ENCODE measurements at regions not wholly inside any gene's neighbourhood (a gene's known extent, or its start where the extent isn't known, plus 50 kb on each side); places are given as distances from the start of the nearest gene placed in this dataset.

DNA sequence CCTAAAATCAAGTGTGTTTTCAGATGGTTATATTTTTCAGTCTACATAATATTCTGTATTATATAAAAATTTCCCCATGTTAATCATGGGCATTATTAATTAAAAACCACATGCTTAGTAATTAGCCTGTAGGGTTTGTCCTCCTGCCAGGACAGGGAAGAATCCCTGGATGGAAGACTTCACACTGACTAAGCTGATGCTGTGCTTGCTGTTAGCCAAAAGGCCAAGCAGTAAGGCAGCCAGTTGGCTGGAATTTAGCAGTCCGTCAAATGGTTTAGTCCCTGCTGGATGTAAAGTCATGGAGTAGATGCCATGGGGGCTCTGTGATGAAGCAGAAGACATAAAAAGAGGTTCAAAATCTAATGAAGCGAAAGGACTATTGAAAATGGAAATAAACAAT lies 168.0 kb upstream of the OBI1 start:
- no peaks in the 10 kb centered on the region for H3K9me3 ChIP-seq (ENCODE audit: control insufficient read depth in 2 of 2, low read length in 2 of 2)
- H3K36me3 ChIP-seq (ENCODE audit: control insufficient read depth, insufficient read depth, low read length): no peaks in the 10 kb centered on the region
- H3K27ac ChIP-seq (ENCODE audit: insufficient read depth, low read length, poor library complexity, severe bottlenecking): no peak overlapping the region
- no peak overlapping the region for H3K27ac Mint-ChIP-seq
- peaks cover 0 to 2% (median 0%) of the 10 kb centered on the region in 7 donors for H3K9me3 Mint-ChIP-seq
- no peak for ATAC-seq (ENCODE audit: low read depth in 2 of 2)
- no peak for DNase-seq
- peaks cover 4% of the 10 kb centered on the region for H3K27me3 Mint-ChIP-seq
- no peak overlapping the region for H3K4me3 ChIP-seq (ENCODE audit: low read depth, low read length)
- no peak overlapping the region for H3K4me3 Mint-ChIP-seq
- no peaks in the 10 kb centered on the region for H3K27me3 ChIP-seq (ENCODE audit: control insufficient read depth, insufficient read depth, low read length)
- H3K4me1 Mint-ChIP-seq: no peaks in the 10 kb centered on the region
- no peaks in the 10 kb centered on the region for H3K4me1 ChIP-seq (ENCODE audit: control insufficient read depth, insufficient read depth, low read length, poor library complexity, severe bottlenecking)
- no peaks in the 10 kb centered on the region for H3K36me3 Mint-ChIP-seq

DNA sequence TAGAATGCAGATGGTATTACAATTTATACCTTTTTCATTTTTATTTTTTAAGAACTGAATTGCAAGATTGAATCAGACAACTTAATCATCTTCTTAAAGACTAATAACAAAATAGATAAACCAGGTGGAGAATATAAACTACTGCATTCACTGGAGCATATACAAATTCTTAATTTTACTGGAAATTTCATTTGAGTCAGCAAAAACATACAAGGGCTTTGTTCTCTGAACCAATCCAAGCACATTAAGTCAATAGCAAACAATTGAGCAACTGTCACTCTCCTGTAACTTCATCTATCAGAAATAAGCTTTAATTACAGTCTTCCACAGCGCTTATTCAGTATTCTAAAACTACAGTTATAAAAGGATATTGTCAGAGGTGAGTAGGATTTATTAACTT lies 167.4 kb upstream of the OBI1 start:
- H3K27me3 ChIP-seq (ENCODE audit: control insufficient read depth, insufficient read depth, low read length): no peaks in the 10 kb centered on the region
- Mint-ChIP-seq H3K36me3 (no peaks in the 10 kb centered on the region), H3K9me3 (peaks cover 0 to 2% (median 0%) of the 10 kb centered on the region in 7 donors), H3K4me1 (no peaks in the 10 kb centered on the region), H3K27me3 (peaks cover 4% of the 10 kb centered on the region), H3K4me3 (no peak overlapping the region), H3K27ac (no peak overlapping the region)
- no peak overlapping the region for H3K27ac ChIP-seq (ENCODE audit: insufficient read depth, low read length, poor library complexity, severe bottlenecking)
- no peaks in the 10 kb centered on the region for H3K4me1 ChIP-seq (ENCODE audit: control insufficient read depth, insufficient read depth, low read length, poor library complexity, severe bottlenecking)
- H3K36me3 ChIP-seq (ENCODE audit: control insufficient read depth, insufficient read depth, low read length): no peaks in the 10 kb centered on the region
- ATAC-seq (ENCODE audit: low read depth in 2 of 2) (no peak), DNase-seq (no peak)
- no peak overlapping the region for H3K4me3 ChIP-seq (ENCODE audit: low read depth, low read length)
- no peaks in the 10 kb centered on the region for H3K9me3 ChIP-seq (ENCODE audit: control insufficient read depth in 2 of 2, low read length in 2 of 2)

DNA sequence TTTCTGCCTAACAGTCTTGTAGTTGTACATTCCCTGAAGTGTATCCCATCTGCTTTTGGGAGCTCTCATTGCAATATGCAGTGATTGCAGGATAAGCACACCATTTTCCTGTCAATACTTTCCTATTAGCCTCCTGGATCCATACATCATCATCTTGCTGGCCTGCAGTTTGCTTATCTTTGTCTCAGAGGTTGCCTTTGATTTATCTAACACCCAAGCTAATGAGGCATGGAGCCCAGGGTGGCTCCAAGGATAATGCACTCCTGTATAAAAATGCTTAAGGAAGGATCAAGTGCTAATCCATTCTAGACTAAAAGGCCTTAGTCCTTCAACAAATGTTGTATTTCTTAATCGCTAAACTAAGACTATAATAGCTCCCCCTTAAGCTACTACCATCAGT lies 161.6 kb upstream of the OBI1 start:
- Mint-ChIP-seq H3K4me3 (no peak overlapping the region), H3K27ac (no peak overlapping the region), H3K36me3 (no peaks in the 10 kb centered on the region), H3K27me3 (no peaks in the 10 kb centered on the region), H3K4me1 (no peaks in the 10 kb centered on the region), H3K9me3 (peaks cover 0 to 2% (median 0%) of the 10 kb centered on the region in 7 donors)
- Histone ChIP-seq H3K36me3 (ENCODE audit: control insufficient read depth, insufficient read depth, low read length) (no peaks in the 10 kb centered on the region), H3K27ac (ENCODE audit: insufficient read depth, low read length, poor library complexity, severe bottlenecking) (no peak overlapping the region), H3K9me3 (ENCODE audit: control insufficient read depth in 2 of 2, low read length in 2 of 2) (no peaks in the 10 kb centered on the region), H3K4me3 (ENCODE audit: low read depth, low read length) (no peak overlapping the region), H3K27me3 (ENCODE audit: control insufficient read depth, insufficient read depth, low read length) (no peaks in the 10 kb centered on the region), H3K4me1 (ENCODE audit: control insufficient read depth, insufficient read depth, low read length, poor library complexity, severe bottlenecking) (no peaks in the 10 kb centered on the region)
- DNase-seq (no peak), ATAC-seq (ENCODE audit: low read depth in 2 of 2) (no peak)

DNA sequence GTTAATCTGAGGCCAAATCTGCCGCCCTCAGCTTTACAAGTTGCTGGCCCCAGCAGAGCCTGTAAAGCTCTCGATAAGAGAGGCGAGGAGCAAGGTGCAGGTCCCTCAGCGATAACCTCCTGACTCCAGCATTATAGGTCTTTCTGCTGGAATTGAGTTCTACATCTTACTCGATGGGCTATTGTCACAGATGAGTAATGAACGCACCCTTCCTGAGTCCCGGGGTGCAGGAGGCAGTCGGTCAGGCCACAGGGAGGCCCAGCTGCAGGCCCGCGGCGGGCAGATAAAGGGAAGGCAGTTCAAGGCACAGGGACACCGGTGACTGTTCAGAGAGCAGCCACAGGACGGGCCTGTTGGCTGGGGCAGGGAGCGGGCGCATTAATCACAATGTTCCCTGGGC lies 157.6 kb upstream of the OBI1 start:
- Histone ChIP-seq H3K4me3 (ENCODE audit: low read depth, low read length) (no peak overlapping the region), H3K36me3 (ENCODE audit: control insufficient read depth, insufficient read depth, low read length) (no peaks in the 10 kb centered on the region), H3K27ac (ENCODE audit: insufficient read depth, low read length, poor library complexity, severe bottlenecking) (no peak overlapping the region), H3K4me1 (ENCODE audit: control insufficient read depth, insufficient read depth, low read length, poor library complexity, severe bottlenecking) (no peaks in the 10 kb centered on the region), H3K9me3 (ENCODE audit: control insufficient read depth in 2 of 2, low read length in 2 of 2) (no peaks in the 10 kb centered on the region), H3K27me3 (ENCODE audit: control insufficient read depth, insufficient read depth, low read length) (no peaks in the 10 kb centered on the region)
- DNase-seq (no peak), ATAC-seq (ENCODE audit: low read depth in 2 of 2) (no peak)
- Mint-ChIP-seq H3K36me3 (no peaks in the 10 kb centered on the region), H3K4me3 (no peak overlapping the region), H3K27ac (no peak overlapping the region), H3K9me3 (no peaks in the 10 kb centered on the region), H3K27me3 (peaks cover 4% of the 10 kb centered on the region), H3K4me1 (no peaks in the 10 kb centered on the region)

DNA sequence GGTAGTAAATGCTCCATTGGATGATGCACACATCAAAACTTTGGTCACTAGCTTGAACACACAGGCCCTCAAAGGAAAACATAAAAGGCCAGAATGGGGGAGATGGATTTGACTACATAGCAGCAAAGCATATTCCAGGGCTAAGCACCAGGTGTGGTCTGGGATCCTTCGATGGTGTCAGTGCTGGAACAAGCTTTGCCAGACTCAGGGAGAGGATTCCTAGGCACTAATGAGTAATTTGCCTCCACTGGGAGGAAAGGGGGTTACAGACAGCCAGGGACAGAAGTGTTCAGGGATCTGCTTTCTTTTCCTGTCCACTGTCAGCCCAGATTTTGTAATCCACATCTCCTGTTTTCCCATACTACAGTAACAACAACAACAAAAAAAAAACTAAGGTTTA lies 157.2 kb upstream of the OBI1 start:
- peaks cover 8% of the 10 kb centered on the region for H3K27me3 Mint-ChIP-seq
- ATAC-seq (ENCODE audit: low read depth in 2 of 2) (no peak), DNase-seq (no peak)
- no peak overlapping the region for H3K27ac Mint-ChIP-seq
- Histone ChIP-seq H3K4me1 (ENCODE audit: control insufficient read depth, insufficient read depth, low read length, poor library complexity, severe bottlenecking) (no peaks in the 10 kb centered on the region), H3K4me3 (ENCODE audit: low read depth, low read length) (no peak overlapping the region), H3K27ac (ENCODE audit: insufficient read depth, low read length, poor library complexity, severe bottlenecking) (no peak overlapping the region), H3K36me3 (ENCODE audit: control insufficient read depth, insufficient read depth, low read length) (no peaks in the 10 kb centered on the region), H3K9me3 (ENCODE audit: control insufficient read depth in 2 of 2, low read length in 2 of 2) (no peaks in the 10 kb centered on the region), H3K27me3 (ENCODE audit: control insufficient read depth, insufficient read depth, low read length) (no peaks in the 10 kb centered on the region)
- H3K4me1 Mint-ChIP-seq: no peaks in the 10 kb centered on the region
- H3K4me3 Mint-ChIP-seq: no peak overlapping the region
- no peaks in the 10 kb centered on the region for H3K9me3 Mint-ChIP-seq
- no peaks in the 10 kb centered on the region for H3K36me3 Mint-ChIP-seq

DNA sequence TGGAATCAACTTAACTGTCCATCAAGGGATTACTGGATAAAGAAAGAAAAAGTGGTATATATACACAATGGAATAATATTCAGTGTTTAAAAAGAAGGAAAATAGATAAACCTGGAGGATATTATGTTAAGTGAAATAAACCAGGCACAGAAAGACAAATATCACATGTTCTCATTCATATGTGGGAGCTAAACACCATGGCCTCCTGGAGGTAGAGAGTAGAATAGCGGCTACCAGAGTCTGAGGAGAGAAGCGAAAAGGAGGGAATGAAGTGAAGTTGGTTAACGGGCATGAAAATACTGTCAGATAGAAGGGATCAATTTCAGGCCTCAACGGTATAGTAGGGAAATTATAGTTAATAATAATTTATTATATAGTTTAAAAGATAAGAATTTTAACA lies 147.5 kb upstream of the OBI1 start:
- peaks cover 5% of the 10 kb centered on the region for H3K27me3 Mint-ChIP-seq
- peaks cover 0 to 3% (median 0%) of the 10 kb centered on the region in 7 donors for H3K9me3 Mint-ChIP-seq

DNA sequence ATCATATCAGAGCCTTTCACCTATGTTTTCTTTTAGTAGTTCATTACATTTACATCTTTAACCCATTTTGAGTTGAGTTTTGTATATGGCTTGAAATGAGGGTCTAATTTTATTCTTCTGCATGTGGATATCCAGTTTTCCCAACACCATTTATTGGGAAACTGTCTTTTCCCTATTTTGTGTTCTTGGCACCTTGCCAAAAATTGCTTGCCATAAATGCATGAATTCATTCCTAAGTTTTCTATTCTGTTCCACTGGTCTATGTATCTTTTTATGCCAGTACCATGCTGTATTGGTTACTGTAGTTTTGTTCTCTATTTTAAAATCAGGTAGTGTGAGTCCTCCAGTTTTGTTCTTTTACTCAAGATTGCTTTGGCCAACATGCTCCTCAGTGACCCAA lies 144.0 kb upstream of the OBI1 start:
- Histone ChIP-seq H3K36me3 (ENCODE audit: control insufficient read depth, insufficient read depth, low read length) (no peaks in the 10 kb centered on the region), H3K4me1 (ENCODE audit: control insufficient read depth, insufficient read depth, low read length, poor library complexity, severe bottlenecking) (no peaks in the 10 kb centered on the region), H3K27me3 (ENCODE audit: control insufficient read depth, insufficient read depth, low read length) (no peaks in the 10 kb centered on the region), H3K4me3 (ENCODE audit: low read depth, low read length) (no peak overlapping the region), H3K27ac (ENCODE audit: insufficient read depth, low read length, poor library complexity, severe bottlenecking) (no peak overlapping the region), H3K9me3 (ENCODE audit: control insufficient read depth in 2 of 2, low read length in 2 of 2) (no peaks in the 10 kb centered on the region)
- Mint-ChIP-seq H3K4me1 (no peaks in the 10 kb centered on the region), H3K27me3 (no peaks in the 10 kb centered on the region), H3K27ac (no peak overlapping the region), H3K9me3 (peaks cover 0 to 5% (median 0%) of the 10 kb centered on the region in 7 donors), H3K4me3 (no peak overlapping the region), H3K36me3 (no peaks in the 10 kb centered on the region)
- DNase-seq (no peak), ATAC-seq (ENCODE audit: low read depth in 2 of 2) (no peak)

More for the DNA sequence above, 147.5 kb upstream of the OBI1 start:
- no peak overlapping the region for H3K4me3 Mint-ChIP-seq
- Histone ChIP-seq H3K27me3 (ENCODE audit: control insufficient read depth, insufficient read depth, low read length) (no peaks in the 10 kb centered on the region), H3K27ac (ENCODE audit: insufficient read depth, low read length, poor library complexity, severe bottlenecking) (no peak overlapping the region), H3K9me3 (ENCODE audit: control insufficient read depth in 2 of 2, low read length in 2 of 2) (no peaks in the 10 kb centered on the region), H3K4me3 (ENCODE audit: low read depth, low read length) (no peak overlapping the region), H3K4me1 (ENCODE audit: control insufficient read depth, insufficient read depth, low read length, poor library complexity, severe bottlenecking) (no peaks in the 10 kb centered on the region), H3K36me3 (ENCODE audit: control insufficient read depth, insufficient read depth, low read length) (no peaks in the 10 kb centered on the region)
- no peak overlapping the region for H3K27ac Mint-ChIP-seq
- DNase-seq (peak in 1 of 3 donors; percentile 1), ATAC-seq (ENCODE audit: low read depth in 2 of 2) (no peak)
- no peaks in the 10 kb centered on the region for H3K36me3 Mint-ChIP-seq
- no peaks in the 10 kb centered on the region for H3K4me1 Mint-ChIP-seq

DNA sequence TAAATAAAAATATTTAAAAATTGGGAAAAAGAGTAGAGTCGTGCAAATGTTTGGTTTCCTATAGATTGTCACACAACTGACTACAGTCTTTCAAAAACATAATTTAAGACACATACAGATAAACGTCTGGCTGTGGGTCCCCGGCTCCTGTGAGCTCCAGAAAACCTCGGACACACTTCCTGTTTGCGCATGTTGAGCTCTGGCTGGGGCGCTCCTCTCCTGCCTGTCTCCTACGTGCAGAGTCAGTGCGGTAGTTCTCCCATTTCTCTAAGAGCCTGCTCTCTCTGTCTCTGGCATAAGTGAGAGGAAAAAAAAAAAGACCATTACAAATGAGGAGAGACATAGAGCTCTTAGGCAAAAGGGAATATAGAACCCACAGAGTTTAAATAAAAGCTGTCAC lies 128.2 kb upstream of the OBI1 start:
- Mint-ChIP-seq H3K4me1 (no peaks in the 10 kb centered on the region), H3K4me3 (no peak overlapping the region), H3K27ac (no peak overlapping the region), H3K27me3 (peaks cover 5% of the 10 kb centered on the region), H3K36me3 (no peaks in the 10 kb centered on the region), H3K9me3 (no peaks in the 10 kb centered on the region)
- H3K9me3 ChIP-seq (ENCODE audit: control insufficient read depth in 2 of 2, low read length in 2 of 2): no peaks in the 10 kb centered on the region
- peaks cover 2% of the 10 kb centered on the region for H3K27me3 ChIP-seq (ENCODE audit: control insufficient read depth, insufficient read depth, low read length)
- ATAC-seq (ENCODE audit: low read depth in 2 of 2): no peak
- H3K36me3 ChIP-seq (ENCODE audit: control insufficient read depth, insufficient read depth, low read length): no peaks in the 10 kb centered on the region
- H3K4me3 ChIP-seq (ENCODE audit: low read depth, low read length): no peak overlapping the region
- DNase-seq: peak in 1 of 3 donors; percentile 1
- H3K27ac ChIP-seq (ENCODE audit: insufficient read depth, low read length, poor library complexity, severe bottlenecking): no peak overlapping the region
- H3K4me1 ChIP-seq (ENCODE audit: control insufficient read depth, insufficient read depth, low read length, poor library complexity, severe bottlenecking): no peaks in the 10 kb centered on the region

Measured in CD4-positive, CD25-positive, alpha-beta regulatory T cell (primary cell).